GM18498 (cell line): ENCODE measurements at regions not wholly inside any gene's neighbourhood (a gene's known extent, or its start where the extent isn't known, plus 50 kb on each side); places are given as distances from the start of the nearest gene placed in this dataset.

Experiments used
- ATAC-seq: cut with Tn5 transposase; IDR thresholded peaks from one replicate; pipeline ENCODE4 v1.9.1; 2021; ENCODE audit warnings: mild to moderate bottlenecking, moderate library complexity; ENCODE audit not compliant: unreplicated experiment

- no peak for ATAC-seq
Measured at GRCh38 chr2:7452110-7452876, 535.1 kb downstream of the RNF144A start.

- no peak for ATAC-seq
Measured at GRCh38 chr2:7454592-7454991, 537.4 kb downstream of the RNF144A start.

- no peak for ATAC-seq
Measured at GRCh38 chr2:7456762-7457161, 539.5 kb downstream of the RNF144A start.

GRCh38 chr2:7458066-7458465 is 540.9 kb downstream of the RNF144A start:
- no peak for ATAC-seq

- ATAC-seq, result no peak
Measured at GRCh38 chr2:7467782-7468447, 550.7 kb downstream of the RNF144A start.

GRCh38 chr2:7468448-7468828 is 551.2 kb downstream of the RNF144A start:
- no peak for ATAC-seq

GRCh38 chr2:7468955-7469354 is 551.7 kb downstream of the RNF144A start:
- ATAC-seq, result no peak

GRCh38 chr2:7471185-7471584 is 554.0 kb downstream of the RNF144A start:
- ATAC-seq, result no peak

GRCh38 chr2:7472465-7472864 is 555.3 kb downstream of the RNF144A start:
- no peak for ATAC-seq

- ATAC-seq, result no peak
Measured at GRCh38 chr2:7473135-7473771, 556.0 kb downstream of the RNF144A start.

GRCh38 chr2:7476371-7476770 is 559.2 kb downstream of the RNF144A start:
- no peak for ATAC-seq

GRCh38 chr2:7479603-7480002 is 562.4 kb downstream of the RNF144A start:
- no peak for ATAC-seq

- ATAC-seq, result no peak
Measured at GRCh38 chr2:7480431-7480830, 563.2 kb downstream of the RNF144A start.

GRCh38 chr2:7490672-7491071 is 573.5 kb downstream of the RNF144A start:
- no peak for ATAC-seq

GRCh38 chr2:7492719-7493118 is 575.5 kb downstream of the RNF144A start:
- no peak for ATAC-seq

- ATAC-seq, result no peak
Measured at GRCh38 chr2:7497178-7497577, 580.0 kb downstream of the RNF144A start.

- no peak for ATAC-seq
Measured at GRCh38 chr2:7499018-7499417, 581.8 kb downstream of the RNF144A start.

- no peak for ATAC-seq
Measured at GRCh38 chr2:7502336-7502735, 585.1 kb downstream of the RNF144A start.

GRCh38 chr2:7508296-7508943 is 591.2 kb downstream of the RNF144A start:
- no peak for ATAC-seq

- ATAC-seq, result no peak
Measured at GRCh38 chr2:7510353-7510752, 593.1 kb downstream of the RNF144A start.

GRCh38 chr2:7513834-7514233 is 596.6 kb downstream of the RNF144A start:
- no peak for ATAC-seq

- no peak for ATAC-seq
Measured at GRCh38 chr2:7515327-7515726, 598.1 kb downstream of the RNF144A start.
